ENCODE measurements at regions not wholly inside any gene's neighbourhood (a gene's known extent, or its start where the extent isn't known, plus 50 kb on each side); places are given as distances from the start of the nearest gene placed in this dataset.

DNA sequence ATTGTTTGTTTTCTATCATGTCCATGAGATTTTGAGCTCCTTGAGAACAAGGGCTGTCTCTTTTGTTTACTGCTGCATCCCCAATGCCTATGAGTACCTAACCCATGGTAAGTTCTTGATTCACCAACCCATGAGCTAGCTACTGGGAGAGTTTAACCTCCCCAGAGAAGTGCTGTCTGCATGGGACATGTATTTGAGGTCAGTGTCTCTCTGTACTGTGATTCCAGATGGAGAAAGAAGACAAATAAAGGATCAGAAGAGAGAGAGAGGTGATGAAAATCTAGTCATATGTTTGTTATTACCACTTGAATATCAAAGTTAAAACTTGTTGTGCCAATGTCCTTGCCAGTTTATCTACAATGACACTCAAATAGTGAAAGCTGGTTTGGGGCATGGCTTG is 421.8 kb downstream of the BCAT1 start:
- Histone ChIP-seq H3K9ac (ENCODE audit: low read length) (no peak overlapping the region), H3K79me2 (replicated peaks; ENCODE audit: insufficient read depth, low read length) (peaks cover 4% of the 10 kb centered on the region)

DNA sequence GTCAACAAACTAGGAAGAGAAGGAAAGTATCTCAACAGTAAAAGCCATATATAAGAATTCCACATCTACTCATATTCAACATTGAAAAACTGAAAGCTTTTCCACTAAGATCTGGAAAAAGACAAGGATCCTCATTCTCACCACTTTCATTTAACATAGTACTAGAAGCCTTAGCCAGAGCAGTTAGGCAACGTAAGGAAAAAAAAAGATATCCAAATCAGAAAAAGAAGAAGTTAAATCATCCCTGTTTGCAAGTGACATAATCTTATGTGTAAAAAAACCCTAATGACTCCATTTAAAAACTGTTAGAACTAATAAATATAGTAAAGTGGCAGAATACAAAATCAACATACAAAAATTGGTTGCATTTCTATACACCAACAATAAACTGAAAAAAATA is 426.2 kb downstream of the BCAT1 start:
- Histone ChIP-seq H3K4me3 (ENCODE audit: low read length) (no peak overlapping the region), H3K9me3 (ENCODE audit: low read length) (no peaks in the 10 kb centered on the region), H3K79me2 (replicated peaks; ENCODE audit: insufficient read depth, low read length) (peaks cover 3% of the 10 kb centered on the region), H3K9ac (ENCODE audit: low read length) (no peak overlapping the region), H3K27ac (ENCODE audit: low read length) (no peak overlapping the region), H3K36me3 (ENCODE audit: insufficient read depth, low read length) (no peaks in the 10 kb centered on the region), H3K4me2 (ENCODE audit: low read length) (no peak overlapping the region), H3F3A (ENCODE audit: insufficient read depth, low read length, poor library complexity, severe bottlenecking) (no peaks in the 10 kb centered on the region), H4K20me1 (ENCODE audit: insufficient read depth) (no peaks in the 10 kb centered on the region), H3K9me2 (ENCODE audit: insufficient read depth, low read length) (no peaks in the 10 kb centered on the region), H2AFZ (ENCODE audit: low read depth, low read length) (no peak overlapping the region), H3K27me3 (ENCODE audit: insufficient read depth, low read depth, low read length) (no peaks in the 10 kb centered on the region)
- TF ChIP-seq, protein P1, sequence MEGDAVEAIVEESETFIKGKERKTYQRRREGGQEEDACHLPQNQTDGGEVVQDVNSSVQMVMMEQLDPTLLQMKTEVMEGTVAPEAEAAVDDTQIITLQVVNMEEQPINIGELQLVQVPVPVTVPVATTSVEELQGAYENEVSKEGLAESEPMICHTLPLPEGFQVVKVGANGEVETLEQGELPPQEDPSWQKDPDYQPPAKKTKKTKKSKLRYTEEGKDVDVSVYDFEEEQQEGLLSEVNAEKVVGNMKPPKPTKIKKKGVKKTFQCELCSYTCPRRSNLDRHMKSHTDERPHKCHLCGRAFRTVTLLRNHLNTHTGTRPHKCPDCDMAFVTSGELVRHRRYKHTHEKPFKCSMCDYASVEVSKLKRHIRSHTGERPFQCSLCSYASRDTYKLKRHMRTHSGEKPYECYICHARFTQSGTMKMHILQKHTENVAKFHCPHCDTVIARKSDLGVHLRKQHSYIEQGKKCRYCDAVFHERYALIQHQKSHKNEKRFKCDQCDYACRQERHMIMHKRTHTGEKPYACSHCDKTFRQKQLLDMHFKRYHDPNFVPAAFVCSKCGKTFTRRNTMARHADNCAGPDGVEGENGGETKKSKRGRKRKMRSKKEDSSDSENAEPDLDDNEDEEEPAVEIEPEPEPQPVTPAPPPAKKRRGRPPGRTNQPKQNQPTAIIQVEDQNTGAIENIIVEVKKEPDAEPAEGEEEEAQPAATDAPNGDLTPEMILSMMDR (IDR thresholded peaks at IDR 0.05; ENCODE audit: poor library complexity, severe bottlenecking), result no peak
- TF ChIP-seq, protein P2, sequence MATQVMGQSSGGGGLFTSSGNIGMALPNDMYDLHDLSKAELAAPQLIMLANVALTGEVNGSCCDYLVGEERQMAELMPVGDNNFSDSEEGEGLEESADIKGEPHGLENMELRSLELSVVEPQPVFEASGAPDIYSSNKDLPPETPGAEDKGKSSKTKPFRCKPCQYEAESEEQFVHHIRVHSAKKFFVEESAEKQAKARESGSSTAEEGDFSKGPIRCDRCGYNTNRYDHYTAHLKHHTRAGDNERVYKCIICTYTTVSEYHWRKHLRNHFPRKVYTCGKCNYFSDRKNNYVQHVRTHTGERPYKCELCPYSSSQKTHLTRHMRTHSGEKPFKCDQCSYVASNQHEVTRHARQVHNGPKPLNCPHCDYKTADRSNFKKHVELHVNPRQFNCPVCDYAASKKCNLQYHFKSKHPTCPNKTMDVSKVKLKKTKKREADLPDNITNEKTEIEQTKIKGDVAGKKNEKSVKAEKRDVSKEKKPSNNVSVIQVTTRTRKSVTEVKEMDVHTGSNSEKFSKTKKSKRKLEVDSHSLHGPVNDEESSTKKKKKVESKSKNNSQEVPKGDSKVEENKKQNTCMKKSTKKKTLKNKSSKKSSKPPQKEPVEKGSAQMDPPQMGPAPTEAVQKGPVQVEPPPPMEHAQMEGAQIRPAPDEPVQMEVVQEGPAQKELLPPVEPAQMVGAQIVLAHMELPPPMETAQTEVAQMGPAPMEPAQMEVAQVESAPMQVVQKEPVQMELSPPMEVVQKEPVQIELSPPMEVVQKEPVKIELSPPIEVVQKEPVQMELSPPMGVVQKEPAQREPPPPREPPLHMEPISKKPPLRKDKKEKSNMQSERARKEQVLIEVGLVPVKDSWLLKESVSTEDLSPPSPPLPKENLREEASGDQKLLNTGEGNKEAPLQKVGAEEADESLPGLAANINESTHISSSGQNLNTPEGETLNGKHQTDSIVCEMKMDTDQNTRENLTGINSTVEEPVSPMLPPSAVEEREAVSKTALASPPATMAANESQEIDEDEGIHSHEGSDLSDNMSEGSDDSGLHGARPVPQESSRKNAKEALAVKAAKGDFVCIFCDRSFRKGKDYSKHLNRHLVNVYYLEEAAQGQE (IDR thresholded peaks at IDR 0.05; ENCODE audit: borderline replicate concordance), result no peak
- TF ChIP-seq SMC3 (conservative IDR thresholded peaks at IDR 0.05; ENCODE audit: poor library complexity) (no peak), EZH2 (IDR thresholded peaks at IDR 0.05; ENCODE audit: borderline replicate concordance, insufficient read depth, low read length, poor library complexity, severe bottlenecking) (no peak), RAD21 (conservative IDR thresholded peaks at IDR 0.05) (no peak), POLR2AphosphoS5 (IDR thresholded peaks at IDR 0.05) (no peak), TAF1 (IDR thresholded peaks at IDR 0.05; ENCODE audit: low read depth) (no peak), MXI1 (conservative IDR thresholded peaks at IDR 0.05; ENCODE audit: poor library complexity, severe bottlenecking) (no peak)

More for the DNA sequence above, 421.8 kb downstream of the BCAT1 start:
- H3K9me2 ChIP-seq (ENCODE audit: insufficient read depth, low read length), result no peaks in the 10 kb centered on the region
- no peak overlapping the region for H3K4me2 ChIP-seq (ENCODE audit: low read length)
- H3K27ac ChIP-seq (ENCODE audit: low read length), result no peak overlapping the region
- H3K36me3 ChIP-seq (ENCODE audit: insufficient read depth, low read length), result no peaks in the 10 kb centered on the region
- H3K4me3 ChIP-seq (ENCODE audit: low read length), result no peak overlapping the region
- no peaks in the 10 kb centered on the region for H4K20me1 ChIP-seq (ENCODE audit: insufficient read depth)
- no peaks in the 10 kb centered on the region for H3K27me3 ChIP-seq (ENCODE audit: insufficient read depth, low read depth, low read length)
- no peaks in the 10 kb centered on the region for H3K9me3 ChIP-seq (ENCODE audit: low read length)
- no peak overlapping the region for H2AFZ ChIP-seq (ENCODE audit: low read depth, low read length)
- no peaks in the 10 kb centered on the region for H3F3A ChIP-seq (ENCODE audit: insufficient read depth, low read length, poor library complexity, severe bottlenecking)
- TF ChIP-seq, protein P1 (IDR thresholded peaks at IDR 0.05; ENCODE audit: poor library complexity, severe bottlenecking), result no peak
- TF ChIP-seq MXI1 (conservative IDR thresholded peaks at IDR 0.05; ENCODE audit: poor library complexity, severe bottlenecking) (no peak), POLR2AphosphoS5 (IDR thresholded peaks at IDR 0.05) (no peak), RAD21 (conservative IDR thresholded peaks at IDR 0.05) (no peak), EZH2 (IDR thresholded peaks at IDR 0.05; ENCODE audit: borderline replicate concordance, insufficient read depth, low read length, poor library complexity, severe bottlenecking) (no peak), TAF1 (IDR thresholded peaks at IDR 0.05; ENCODE audit: low read depth) (no peak), SMC3 (conservative IDR thresholded peaks at IDR 0.05; ENCODE audit: poor library complexity) (no peak), EP300 (conservative IDR thresholded peaks at IDR 0.05; ENCODE audit: poor library complexity, severe bottlenecking) (no peak)
- TF ChIP-seq, protein P2 (IDR thresholded peaks at IDR 0.05; ENCODE audit: borderline replicate concordance), result no peak
